Keratinocyte (primary cell): ENCODE measurements at regions not wholly inside any gene's neighbourhood (a gene's known extent, or its start where the extent isn't known, plus 50 kb on each side); places are given as distances from the start of the nearest gene placed in this dataset.

Experiments
- CTCF ChIP-seq, 3 experiments: IDR thresholded peaks in 1 of 3; conservative IDR thresholded peaks in 1 of 3; optimal IDR thresholded peaks in 1 of 3; 2 replicates in 2 of 3; 3 replicates in 1 of 3; pipeline versions ENCODE3 to v1.5.1; 2011; ENCODE audit warnings: low read length in 3 of 3, mild to moderate bottlenecking in 3 of 3, moderate library complexity in 2 of 3, control low read depth in 1 of 3, inconsistent platforms in 1 of 3; ENCODE audit not compliant: insufficient read depth in 2 of 3; ENCODE audit errors: extremely low read depth in 1 of 3
- EZH2 ChIP-seq: IDR thresholded peaks from one replicate; pipeline ENCODE4 v1.6.1; 2012; ENCODE audit warnings: inconsistent platforms, mild to moderate bottlenecking, low read length, moderate library complexity

- TF ChIP-seq CTCF (optimal IDR thresholded peaks at IDR 0.05 in 1 of 3, IDR thresholded peaks at IDR 0.05 in 1 of 3, conservative IDR thresholded peaks at IDR 0.05 in 1 of 3; ENCODE audit: extremely low read depth in 1 of 3, insufficient read depth in 2 of 3, low read length in 3 of 3) (no peak), EZH2 (no peak)
Observed at GRCh38 chr2:146271131-146271831, 1573.5 kb upstream of the ACVR2A start.
